BLaER1 treated with 17β-estradiol and CSF1 and Interleukin-3, amounts not matched to agents 10 nM and 100 nM (cell line): ENCODE measurements at regions not wholly inside any gene's neighbourhood (a gene's known extent, or its start where the extent isn't known, plus 50 kb on each side); places are given as distances from the start of the nearest gene placed in this dataset.
A peak's percentile ranks its signal among the peaks of the same experiment; 100 is the strongest.

ENCODE experiments used
- H3K27ac ChIP-seq, 11 experiments: shearing (Covaris generic); formaldehyde crosslinking; 2 replicates each; pipeline ENCODE4 v1.8.1; 2022
- H3K27me3 ChIP-seq, 11 experiments: shearing (Covaris generic); formaldehyde crosslinking; 2 replicates each; pipeline ENCODE4 v1.8.1; 2022
- H3K36me3 ChIP-seq, 11 experiments: shearing (Covaris generic); formaldehyde crosslinking; 2 replicates each; pipeline ENCODE4 v1.8.1; 2022
- H3K4me1 ChIP-seq, 10 experiments: shearing (Covaris generic); formaldehyde crosslinking; 2 replicates each; pipeline ENCODE4 v1.8.1; 2022
- H3K4me2 ChIP-seq, 11 experiments: shearing (Covaris generic); formaldehyde crosslinking; 2 replicates each; pipeline ENCODE4 v1.8.1; 2022
- H3K4me3 ChIP-seq, 10 experiments: shearing (Covaris generic); formaldehyde crosslinking; 2 replicates each; pipeline ENCODE4 v1.8.1; 2022
- H3K9ac ChIP-seq, 11 experiments: shearing (Covaris generic); formaldehyde crosslinking; 2 replicates each; pipeline ENCODE4 v1.8.1; 2022
- H3K9me3 ChIP-seq, 11 experiments: shearing (Covaris generic); formaldehyde crosslinking; replicated peaks in 1 of 11; 2 replicates each; pipeline ENCODE4 v1.8.1; 2022
- H4K20me1 ChIP-seq, 11 experiments: shearing (Covaris generic); formaldehyde crosslinking; 2 replicates each; pipeline ENCODE4 v1.8.1; 2022
- Cebpa-rat ChIP-seq, 11 experiments: shearing (Covaris generic); IDR thresholded peaks; 2 replicates each; pipeline ENCODE4 v1.8.1; 2022

GRCh38 chr2:120892271-120892966 lies 156.8 kb downstream of the GLI2 start:
- no peaks in the 10 kb centered on the region for H3K9me3 ChIP-seq
- no peak overlapping the region for H3K9ac ChIP-seq
- no peak for TF ChIP-seq Cebpa-rat (IDR thresholded peaks at IDR 0.05)
- peak overlapping the region; percentile 20 to 93 (median 67); a peak in 20 of 22 replicates for H3K4me2 ChIP-seq
- H3K4me3 ChIP-seq = no peak overlapping the region
- no peaks in the 10 kb centered on the region for H4K20me1 ChIP-seq
- H3K27me3 ChIP-seq = no peaks in the 10 kb centered on the region
- no peaks in the 10 kb centered on the region for H3K36me3 ChIP-seq
- peaks cover 24 to 68% (median 55%) of the 10 kb centered on the region in 10 experiments for H3K4me1 ChIP-seq
- no peak overlapping the region for H3K27ac ChIP-seq

DNA sequence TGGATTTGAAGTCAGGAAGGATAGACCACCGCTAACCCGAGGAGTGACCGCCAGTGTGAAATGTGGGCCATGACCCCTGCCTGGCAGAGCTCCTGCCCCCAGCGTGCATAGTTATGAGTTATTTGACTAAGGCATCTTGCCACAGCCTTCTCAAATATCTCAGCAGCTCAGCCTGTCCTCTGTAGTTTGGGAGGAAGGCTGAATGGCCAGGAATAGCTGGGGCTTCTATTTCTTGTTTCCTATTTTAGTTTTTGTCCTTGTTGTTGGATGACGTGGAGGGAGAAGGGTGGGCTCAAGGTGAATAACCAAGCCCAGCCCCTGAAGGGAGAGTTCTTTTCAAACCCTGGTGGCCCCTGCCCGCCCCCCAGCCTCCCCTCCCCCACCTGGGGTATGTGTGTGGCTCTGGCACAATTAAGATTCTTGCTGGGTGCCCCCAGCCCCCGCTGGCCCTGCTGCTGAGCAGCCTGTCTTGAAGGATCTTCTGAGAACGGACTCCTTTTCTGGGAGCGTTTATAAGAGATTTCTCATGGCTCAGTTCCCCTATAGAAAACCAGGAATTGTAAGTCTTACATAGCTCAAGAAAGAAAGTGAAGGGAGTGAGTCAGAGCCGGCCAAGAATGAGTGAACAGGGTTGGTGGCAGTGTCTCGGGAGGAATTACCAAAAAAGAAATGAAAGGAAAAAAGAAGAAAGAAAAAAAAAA lies 157.4 kb downstream of the GLI2 start:
- no peaks in the 10 kb centered on the region for H3K36me3 ChIP-seq
- peak overlapping the region in 2 of 10 experiments; percentile 7 to 33; a peak in 2 of 20 replicates for H3K4me3 ChIP-seq
- peak overlapping the region; percentile 66 to 93 (median 77) for H3K4me2 ChIP-seq
- TF ChIP-seq Cebpa-rat (IDR thresholded peaks at IDR 0.05) = no peak
- no peaks in the 10 kb centered on the region for H3K27me3 ChIP-seq
- H3K4me1 ChIP-seq = peaks cover 24 to 64% (median 55%) of the 10 kb centered on the region in 10 experiments
- peak overlapping the region in 5 of 11 experiments; percentile 4 to 51 (median 31); a peak in 5 of 22 replicates for H3K27ac ChIP-seq
- no peaks in the 10 kb centered on the region for H3K9me3 ChIP-seq
- H3K9ac ChIP-seq = peak overlapping the region in 6 of 11 experiments; percentile 12 to 63 (median 40); a peak in 8 of 22 replicates
- H4K20me1 ChIP-seq = no peaks in the 10 kb centered on the region

- no peaks in the 10 kb centered on the region for H3K9me3 ChIP-seq
- H3K27me3 ChIP-seq = no peaks in the 10 kb centered on the region
- H3K4me3 ChIP-seq = peak overlapping the region in 3 of 10 experiments; percentile 7 to 33 (median 27); a peak in 4 of 20 replicates
- no peaks in the 10 kb centered on the region for H3K36me3 ChIP-seq
- no peaks in the 10 kb centered on the region for H4K20me1 ChIP-seq
- no peak for TF ChIP-seq Cebpa-rat (IDR thresholded peaks at IDR 0.05)
- H3K4me2 ChIP-seq = peak overlapping the region; percentile 66 to 93 (median 77)
- H3K27ac ChIP-seq = peak overlapping the region in 6 of 11 experiments; percentile 4 to 51 (median 24); a peak in 8 of 22 replicates
- H3K4me1 ChIP-seq = peaks cover 24 to 71% (median 58%) of the 10 kb centered on the region in 10 experiments
- H3K9ac ChIP-seq = peak overlapping the region in 8 of 11 experiments; percentile 11 to 63 (median 38); a peak in 14 of 22 replicates
These were observed 158.3 kb downstream of the GLI2 start for GRCh38 chr2:120893811-120894584.

DNA sequence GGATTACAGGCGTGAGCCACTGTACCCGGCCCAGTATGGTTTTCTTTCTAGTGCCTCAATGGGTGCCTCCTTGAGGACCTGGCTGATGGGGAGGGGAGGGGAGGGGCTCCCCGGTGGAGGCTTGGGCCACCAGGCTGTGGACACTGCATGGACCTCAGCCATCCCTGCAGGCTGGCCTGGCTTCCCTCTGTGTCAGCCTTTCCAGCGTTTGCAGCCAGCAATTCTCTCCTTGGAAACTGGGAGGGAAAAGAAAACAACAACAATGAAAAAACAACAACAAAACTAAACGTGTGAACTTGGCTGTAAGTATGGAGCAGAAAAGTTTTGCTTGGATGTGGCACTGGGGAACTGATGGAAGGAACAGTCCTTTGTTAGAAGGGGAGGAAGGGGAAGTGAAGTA lies 159.3 kb downstream of the GLI2 start:
- no peaks in the 10 kb centered on the region for H3K27me3 ChIP-seq
- H3K9ac ChIP-seq = no peak overlapping the region
- peak overlapping the region in 7 of 11 experiments; percentile 40 to 93 (median 82); a peak in 10 of 22 replicates for H3K4me2 ChIP-seq
- no peak overlapping the region for H3K27ac ChIP-seq
- no peak for TF ChIP-seq Cebpa-rat (IDR thresholded peaks at IDR 0.05)
- no peaks in the 10 kb centered on the region for H3K36me3 ChIP-seq
- no peaks in the 10 kb centered on the region for H3K9me3 ChIP-seq
- H4K20me1 ChIP-seq = no peaks in the 10 kb centered on the region
- peaks cover 27 to 77% (median 66%) of the 10 kb centered on the region in 10 experiments for H3K4me1 ChIP-seq
- H3K4me3 ChIP-seq = no peak overlapping the region

DNA sequence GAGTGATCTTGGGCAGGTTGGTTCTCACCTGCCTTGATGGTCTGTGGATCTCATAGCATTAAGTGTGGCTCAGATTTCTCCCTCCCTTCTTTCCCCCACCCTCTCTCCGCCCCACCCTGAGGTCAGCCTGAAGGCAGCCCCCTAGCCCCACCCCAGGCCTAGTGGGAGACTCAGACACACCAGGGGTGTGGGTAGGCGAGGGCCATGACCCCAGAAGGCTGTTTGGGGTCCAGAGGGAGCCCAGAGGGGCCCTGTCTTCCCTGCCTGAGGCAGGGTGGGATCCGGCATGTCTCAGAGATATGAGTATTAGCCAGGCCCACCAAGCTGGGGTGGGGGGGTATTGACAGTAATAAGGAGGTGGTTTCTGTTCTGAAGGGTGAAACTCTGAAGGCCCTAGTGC lies 160.5 kb downstream of the GLI2 start:
- no peaks in the 10 kb centered on the region for H4K20me1 ChIP-seq
- no peak for TF ChIP-seq Cebpa-rat (IDR thresholded peaks at IDR 0.05)

GRCh38 chr2:120896901-120897300 lies 161.2 kb downstream of the GLI2 start:
- H3K36me3 ChIP-seq = no peaks in the 10 kb centered on the region
- no peak overlapping the region for H3K27ac ChIP-seq
- H3K9me3 ChIP-seq = no peaks in the 10 kb centered on the region
- H3K9ac ChIP-seq = no peak overlapping the region
- no peak overlapping the region for H3K4me3 ChIP-seq
- H3K27me3 ChIP-seq = no peaks in the 10 kb centered on the region
- peak overlapping the region; percentile 6 to 93 (median 67); a peak in 21 of 22 replicates for H3K4me2 ChIP-seq
- peaks cover 27 to 71% (median 66%) of the 10 kb centered on the region in 10 experiments for H3K4me1 ChIP-seq
- no peaks in the 10 kb centered on the region for H4K20me1 ChIP-seq
- TF ChIP-seq Cebpa-rat (IDR thresholded peaks at IDR 0.05) = no peak

More for the DNA sequence above, 160.5 kb downstream of the GLI2 start:
- H3K4me2 ChIP-seq = peak overlapping the region in 8 of 11 experiments; percentile 57 to 93 (median 82); a peak in 15 of 22 replicates
- H3K4me1 ChIP-seq = peaks cover 27 to 77% (median 66%) of the 10 kb centered on the region in 10 experiments
- no peak overlapping the region for H3K4me3 ChIP-seq
- H3K27ac ChIP-seq = no peak overlapping the region
- no peaks in the 10 kb centered on the region for H3K36me3 ChIP-seq
- H3K9me3 ChIP-seq = no peaks in the 10 kb centered on the region
- H3K27me3 ChIP-seq = no peaks in the 10 kb centered on the region
- H3K9ac ChIP-seq = no peak overlapping the region

- Histone ChIP-seq H3K27me3 (no peaks in the 10 kb centered on the region), H3K27ac (no peak overlapping the region), H3K9me3 (no peaks in the 10 kb centered on the region), H3K36me3 (no peaks in the 10 kb centered on the region), H4K20me1 (no peaks in the 10 kb centered on the region), H3K4me2 (peak overlapping the region in 9 of 11 experiments; percentile 51 to 93 (median 81); a peak in 17 of 22 replicates), H3K9ac (no peak overlapping the region), H3K4me1 (peaks cover 27 to 66% (median 61%) of the 10 kb centered on the region in 10 experiments), H3K4me3 (no peak overlapping the region)
- TF ChIP-seq Cebpa-rat (IDR thresholded peaks at IDR 0.05) = no peak
These were observed 161.7 kb downstream of the GLI2 start for GRCh38 chr2:120897399-120897798.

GRCh38 chr2:120898496-120898895 lies 162.8 kb downstream of the GLI2 start:
- Histone ChIP-seq H3K27me3 (no peaks in the 10 kb centered on the region), H3K27ac (no peak overlapping the region), H3K9me3 (no peaks in the 10 kb centered on the region), H3K9ac (no peak overlapping the region), H4K20me1 (no peaks in the 10 kb centered on the region), H3K4me1 (peaks cover 17 to 59% (median 52%) of the 10 kb centered on the region in 10 experiments), H3K4me2 (peak overlapping the region in 2 of 11 experiments; percentile 30 to 34; a peak in 3 of 22 replicates), H3K4me3 (no peak overlapping the region), H3K36me3 (no peaks in the 10 kb centered on the region)
- no peak for TF ChIP-seq Cebpa-rat (IDR thresholded peaks at IDR 0.05)
